ENCODE measurements at regions not wholly inside any gene's neighbourhood (a gene's known extent, or its start where the extent isn't known, plus 50 kb on each side); places are given as distances from the start of the nearest gene placed in this dataset.

DNA sequence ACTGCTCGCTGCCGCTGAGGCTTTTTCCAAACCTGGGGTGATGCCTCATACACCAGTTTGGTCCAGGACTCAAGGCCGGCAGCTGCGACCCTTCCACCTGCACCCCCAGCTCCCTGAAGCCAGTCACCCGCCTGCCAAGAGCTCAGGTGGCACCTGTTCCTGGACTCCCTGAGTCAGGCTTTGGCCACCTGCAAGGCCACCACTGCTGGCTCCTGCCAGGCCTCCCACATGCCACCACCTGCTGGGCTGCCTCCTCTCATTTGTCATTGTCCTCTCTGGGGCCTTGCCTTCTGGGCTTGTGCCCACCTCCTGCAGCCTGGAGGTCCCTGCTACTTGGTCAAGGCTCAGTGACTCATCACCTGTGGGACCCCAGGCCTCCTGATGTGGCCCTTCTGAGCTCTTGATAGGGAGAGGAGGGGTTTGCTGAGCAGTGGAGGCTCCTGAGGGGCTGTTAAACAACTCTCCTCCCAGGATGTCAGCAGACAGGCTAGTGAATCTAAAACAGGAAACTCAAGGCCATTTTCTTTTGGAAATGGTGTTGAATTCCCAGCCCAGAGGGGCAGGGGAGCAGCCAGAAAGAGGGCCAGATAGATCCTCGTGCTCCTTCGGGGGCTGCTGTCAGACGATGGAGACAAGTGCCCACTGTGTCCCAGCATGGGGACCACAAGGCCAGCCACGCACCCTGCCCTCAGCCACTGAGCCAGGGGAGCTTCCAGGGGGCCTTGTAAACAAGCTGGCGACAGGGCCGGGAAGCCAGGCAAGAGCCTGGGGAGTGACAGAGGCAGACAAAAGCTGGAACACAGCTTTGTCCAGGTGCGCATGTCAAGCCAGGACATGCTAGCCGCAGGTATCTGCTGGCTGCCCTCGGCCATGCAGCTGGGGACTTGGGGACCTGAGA lies 416.8 kb downstream of the LRATD1 start:
- DNase-seq, result no peak

DNA sequence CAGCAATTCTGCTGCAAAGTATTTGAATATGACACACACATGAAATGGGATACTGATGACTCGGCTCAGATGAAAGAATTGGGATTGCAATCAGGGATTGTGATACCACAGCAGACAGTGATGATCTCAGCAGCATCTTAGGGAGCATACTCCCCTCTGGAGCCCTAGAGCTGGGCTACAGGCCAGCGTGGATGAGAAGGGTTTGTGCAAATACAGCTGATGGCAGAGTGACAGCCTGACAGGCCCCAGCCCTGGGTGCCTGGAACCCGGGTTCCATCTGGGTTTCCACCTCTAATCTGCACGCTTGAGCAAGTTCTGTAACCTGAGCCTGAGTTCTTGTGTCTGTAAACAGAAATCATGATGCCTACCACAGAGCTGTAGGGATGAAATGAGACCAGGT lies 418.0 kb downstream of the LRATD1 start:
- no peak for DNase-seq

GRCh38 chr2:15053542-15053941 lies 421.0 kb downstream of the LRATD1 start:
- no peak for DNase-seq

GRCh38 chr2:15058015-15058720 lies 425.7 kb downstream of the LRATD1 start:
- no peak for DNase-seq

DNA sequence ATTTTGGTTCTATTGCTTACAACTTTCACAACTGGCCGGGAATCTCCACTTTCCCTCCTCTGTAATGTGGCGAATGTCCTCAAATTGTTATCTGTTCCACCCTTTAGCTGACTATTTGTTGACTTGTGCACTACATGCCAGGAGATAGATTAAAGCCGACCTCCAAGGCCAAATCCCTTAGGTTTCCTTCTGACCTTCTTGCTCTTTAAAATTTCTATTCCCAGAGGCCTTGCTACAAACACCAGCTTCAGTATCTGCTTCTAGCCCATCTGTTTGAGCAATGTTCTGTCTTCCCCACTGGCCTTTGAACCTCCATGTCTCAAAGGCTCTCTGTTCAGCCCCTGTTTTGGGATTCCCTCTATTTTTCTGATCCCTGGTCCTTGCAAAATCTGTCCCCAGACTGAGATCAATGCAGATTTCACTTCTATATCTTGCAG lies 426.2 kb downstream of the LRATD1 start:
- no peak for DNase-seq

GRCh38 chr2:15059870-15060512 lies 427.5 kb downstream of the LRATD1 start:
- no peak for DNase-seq

DNA sequence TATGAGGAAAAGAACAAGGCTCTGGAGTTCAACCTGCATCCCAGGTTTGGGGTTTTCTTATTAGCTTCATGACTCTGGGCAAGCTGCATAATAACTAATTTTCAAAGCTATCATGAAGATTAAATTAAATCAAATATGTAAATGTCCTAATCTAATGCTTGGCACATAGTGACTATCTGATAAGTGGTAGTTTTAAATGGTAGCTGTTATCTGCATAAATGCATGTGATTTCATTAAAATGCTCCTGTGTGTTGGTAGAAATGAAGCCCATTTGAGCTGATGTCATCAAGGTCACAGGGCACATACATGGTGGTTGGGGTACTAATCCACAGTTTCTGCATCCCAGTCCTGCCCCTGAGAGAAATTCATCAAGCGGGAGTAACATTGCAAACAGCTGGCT lies 428.8 kb downstream of the LRATD1 start:
- no peak for DNase-seq

DNA sequence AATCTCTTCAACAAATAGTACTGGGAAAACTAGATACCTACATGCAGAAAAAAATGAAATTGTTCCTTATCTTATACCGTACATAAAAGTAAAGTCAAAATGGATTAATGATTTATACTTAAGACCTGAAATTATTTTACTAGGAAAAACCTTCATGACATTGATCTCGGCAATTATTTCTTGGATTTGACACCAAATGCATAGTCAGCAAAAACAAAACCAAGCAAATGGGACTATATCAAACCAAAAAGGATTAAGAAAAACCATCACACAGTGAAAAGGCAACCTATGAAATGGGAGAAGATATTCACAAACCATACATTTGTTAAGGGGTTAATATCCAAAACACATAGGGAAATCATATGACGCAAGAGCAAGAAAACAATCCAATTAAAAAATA lies 433.6 kb downstream of the LRATD1 start:
- no peak for DNase-seq

DNA sequence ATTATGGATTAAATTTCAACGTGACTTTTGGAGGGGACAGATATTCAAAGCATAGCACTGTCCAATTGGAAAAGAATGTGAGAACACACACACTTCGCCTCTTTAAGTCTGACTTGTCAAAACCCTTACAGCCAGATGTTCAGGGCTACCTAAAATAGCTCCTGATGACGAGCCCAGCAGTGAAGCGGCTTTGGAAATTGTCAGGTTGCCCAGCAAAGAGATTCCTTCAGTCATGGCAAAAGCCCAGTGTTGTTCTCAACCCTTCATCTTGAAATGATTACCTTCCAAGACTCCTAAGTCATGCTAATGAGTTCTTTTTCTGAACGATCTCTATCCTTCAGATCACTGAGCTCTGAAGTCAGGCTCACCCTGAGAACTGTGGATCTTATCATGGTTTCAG lies 436.6 kb downstream of the LRATD1 start:
- no peak for DNase-seq

- no peak for DNase-seq
Measured at GRCh38 chr2:15072836-15073235, 440.3 kb downstream of the LRATD1 start.

GRCh38 chr2:15073664-15074063 lies 441.1 kb downstream of the LRATD1 start:
- DNase-seq, result no peak

DNA sequence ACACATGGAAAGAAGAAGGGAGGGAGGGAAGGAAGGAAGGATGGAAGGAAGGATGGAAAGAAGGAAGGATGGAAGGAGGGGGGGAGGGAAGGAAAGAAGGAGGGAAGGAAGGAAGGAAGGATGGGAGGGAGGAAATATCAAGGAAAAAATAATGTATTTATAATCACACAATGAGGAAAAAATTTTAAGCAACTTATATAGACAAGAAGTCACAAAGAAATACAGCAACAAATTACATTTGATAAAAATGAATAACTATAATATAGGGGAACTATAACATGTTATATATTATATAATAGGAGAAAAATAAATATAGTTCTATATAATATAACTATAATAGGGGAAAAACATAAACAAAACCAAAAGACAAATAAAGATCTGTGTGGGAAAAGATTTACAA lies 441.8 kb downstream of the LRATD1 start:
- no peak for DNase-seq

DNA sequence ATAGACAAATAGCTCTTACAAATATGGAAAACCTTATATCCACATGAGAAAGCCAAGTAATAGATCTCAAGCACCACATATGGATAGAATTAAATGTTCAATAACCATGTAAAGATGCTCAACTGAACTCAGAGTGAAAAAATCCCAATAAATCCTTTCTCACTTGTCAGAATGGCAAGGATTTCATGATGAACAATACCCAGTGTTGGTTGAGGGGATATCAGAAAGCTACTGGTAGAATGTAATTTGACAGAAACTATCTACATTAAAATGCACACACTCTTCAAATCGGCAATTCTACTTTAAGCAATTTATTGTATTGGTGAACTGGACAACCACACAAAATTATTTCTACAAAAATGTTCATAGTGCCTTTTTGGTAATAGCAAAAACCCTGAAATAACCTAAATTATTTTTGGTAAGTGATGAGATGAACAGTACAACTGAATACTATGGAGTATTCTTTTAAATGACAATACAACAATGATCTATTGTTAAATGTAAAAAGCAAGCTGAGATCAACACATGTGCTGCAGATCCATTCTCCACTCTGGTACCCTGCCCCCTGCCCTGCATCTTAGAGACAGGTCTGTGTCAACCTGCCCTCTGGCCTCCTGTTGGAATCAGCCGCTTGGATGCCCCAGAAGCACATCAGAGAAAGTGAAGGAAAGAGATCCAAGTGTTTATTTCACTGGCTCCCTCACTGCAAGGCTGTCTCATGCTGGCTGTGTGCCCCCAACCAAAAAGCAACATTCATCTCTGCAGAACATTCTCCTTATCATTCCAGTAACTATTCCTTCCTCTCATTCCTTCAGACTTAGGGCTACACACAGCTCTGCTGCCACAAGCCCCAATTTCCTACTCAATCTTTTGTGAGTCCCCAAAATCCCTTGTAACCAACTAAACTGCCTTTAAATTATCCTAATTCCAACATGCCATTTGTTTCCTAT lies 442.5 kb downstream of the LRATD1 start:
- no peak for DNase-seq

DNA sequence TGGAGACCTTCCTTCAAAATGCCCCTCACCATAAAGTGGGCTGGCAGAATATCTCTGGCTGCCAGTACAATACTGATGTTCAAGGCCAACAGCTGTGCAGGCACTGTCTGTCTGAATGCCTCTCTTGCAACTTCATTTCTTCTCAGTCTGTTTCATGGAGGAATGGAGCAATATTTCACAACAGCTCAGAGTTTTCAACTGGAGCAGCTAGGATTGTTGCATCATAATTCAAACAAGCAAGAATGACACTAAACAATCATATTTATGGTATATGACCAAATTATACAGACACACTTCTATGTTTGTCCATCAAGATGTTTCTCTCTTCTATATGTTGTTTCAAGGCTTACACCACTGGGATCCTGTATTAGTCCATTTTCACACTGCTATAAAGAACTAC lies 444.2 kb downstream of the LRATD1 start:
- DNase-seq, result no peak

- no peak for DNase-seq
Measured at GRCh38 chr2:15081356-15081755, 448.8 kb downstream of the LRATD1 start.

GRCh38 chr2:15082105-15083058 lies 449.9 kb downstream of the LRATD1 start:
- no peak for DNase-seq

DNA sequence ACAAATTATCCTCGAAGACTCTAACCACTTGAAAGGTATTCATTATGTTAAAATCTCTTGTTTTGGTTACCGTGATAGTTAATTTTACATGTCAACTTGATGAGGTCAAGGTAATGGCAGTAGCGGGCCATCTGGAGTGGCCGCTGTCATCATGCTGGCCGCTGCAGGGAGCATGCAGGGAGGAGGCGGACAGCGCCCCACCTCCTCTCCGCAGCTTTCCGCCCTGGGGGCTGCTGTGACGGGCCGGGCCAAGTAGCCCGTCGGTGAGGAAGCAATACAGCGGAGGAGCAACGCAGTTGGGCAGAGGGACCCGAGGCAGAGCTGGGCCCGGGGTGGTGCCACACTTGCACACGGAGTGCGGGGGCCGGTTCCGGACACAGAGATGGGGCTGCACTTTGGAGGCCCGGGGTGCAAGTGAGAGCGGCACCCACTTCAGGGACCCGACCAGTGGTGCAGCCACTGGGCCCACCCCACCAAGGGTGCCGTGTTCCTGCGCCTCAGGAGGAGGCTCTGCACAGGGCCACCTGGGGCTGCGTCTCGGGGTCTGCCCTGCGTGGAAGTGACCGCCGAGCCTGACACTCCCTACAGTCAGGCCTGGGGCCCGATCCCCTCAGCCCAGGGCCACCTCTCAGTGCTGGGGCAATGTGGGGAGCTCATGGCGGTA lies 452.4 kb downstream of the LRATD1 start:
- no peak for DNase-seq

DNA sequence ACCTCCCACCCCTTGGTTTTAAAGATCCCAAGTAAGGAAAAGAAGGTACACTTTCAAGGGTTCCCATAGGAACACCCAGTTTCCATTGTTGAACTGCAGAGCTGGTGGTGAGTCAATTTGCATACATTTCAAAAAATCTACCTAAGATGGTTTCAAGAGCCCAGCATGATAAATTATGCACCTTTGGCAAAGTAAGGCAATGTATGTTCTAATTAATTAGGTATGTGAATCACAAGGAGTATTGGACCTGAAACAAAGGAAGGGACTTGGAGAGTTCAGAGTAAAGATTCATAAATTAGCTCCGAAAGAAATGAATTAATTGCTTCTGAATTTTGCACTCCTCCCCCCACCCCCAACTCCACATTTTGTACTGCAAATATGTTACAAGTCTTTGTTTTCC lies 459.7 kb downstream of the LRATD1 start:
- DNase-seq, result no peak

GRCh38 chr2:15092691-15093090 lies 460.2 kb downstream of the LRATD1 start:
- no peak for DNase-seq

GRCh38 chr2:15094161-15094560 lies 461.6 kb downstream of the LRATD1 start:
- no peak for DNase-seq

GRCh38 chr2:15096873-15097272 lies 464.3 kb downstream of the NBAS start:
- no peak for DNase-seq
